Heart left ventricle (tissue), 16 donors: ENCODE measurements at regions not wholly inside any gene's neighbourhood (a gene's known extent, or its start where the extent isn't known, plus 50 kb on each side); places are given as distances from the start of the nearest gene placed in this dataset.

Source experiments
- ATAC-seq, 4 donors: fragments of 200-7000 bp; cut with Tn5 transposase; one replicate each; pipeline ENCODE4 v1.9.1; 2020 to 2022; ENCODE audit warnings: moderate library complexity in 4 of 4, mild to moderate bottlenecking in 3 of 4, moderate number of reproducible peaks in 1 of 4
- DNase-seq, 5 donors: peaks; one replicate each; pipeline ENCODE4 v3.0.0-alpha.2; 2020
- H3K27ac ChIP-seq, 12 donors: fragments of 200-600 bp; sonication (generic) in 4 of 12; one replicate each; pipeline versions ENCODE4 v1.5.0 to v1.8.0; 2016 to 2022; ENCODE audit warnings: mild to moderate bottlenecking in 2 of 12
- H3K27me3 ChIP-seq, 9 donors: fragments of 200-600 bp; sonication (generic) in 2 of 9; one replicate each; pipeline versions ENCODE4 v1.5.1 to v1.8.0; 2016 to 2022; ENCODE audit warnings: mild to moderate bottlenecking in 3 of 9
- H3K36me3 ChIP-seq, 9 donors: fragments of 200-600 bp; sonication (generic) in 2 of 9; one replicate each; pipeline versions ENCODE4 v1.5.0 to v1.8.0; 2018 to 2022; ENCODE audit warnings: mild to moderate bottlenecking in 2 of 9
- H3K4me1 ChIP-seq, 12 donors: fragments of 200-600 bp; sonication (generic) in 4 of 12; one replicate each; pipeline versions ENCODE4 v1.5.0 to v1.8.0; 2016 to 2022; ENCODE audit warnings: mild to moderate bottlenecking in 3 of 12
- H3K4me3 ChIP-seq, 12 donors: fragments of 200-600 bp; sonication (generic) in 4 of 12; one replicate each; pipeline versions ENCODE4 v1.5.0 to v1.8.0; 2017 to 2022; ENCODE audit warnings: mild to moderate bottlenecking in 9 of 12, moderate library complexity in 4 of 12
- H3K9me3 ChIP-seq, 12 donors: fragments of 200-600 bp; sonication (generic) in 4 of 12; one replicate each; pipeline versions ENCODE4 v1.5.0 to v1.8.0; 2016 to 2022; ENCODE audit warnings: mild to moderate bottlenecking in 1 of 12
- POLR2A ChIP-seq, 2 donors: fragments of 450-650 bp; IDR thresholded peaks; one replicate each; pipeline ENCODE4 v1.6.1; 2017; ENCODE audit warnings: antibody characterized with exemption in 2 of 2, mild to moderate bottlenecking in 2 of 2, moderate library complexity in 2 of 2
- WGBS, 4 donors: extraction: QIAGEN DNeasy Blood & Tissue Kit in 2 of 4; methylation state at CpG; one replicate each; pipeline versions ENCODE4 v1.1.5 to v1.1.7; 2013 to 2018; 5-methylcytosine and 5-hydroxymethylcytosine counted together
- intact Hi-C, 10 donors: fragments of 100-400 bp; cut with DNase I; formaldehyde crosslinking; loops; one replicate each; pipeline versions ENCODE4 v1.11.1 to v1.14.2; 2022
- TF ChIP-seq, protein P1 (sequence below), 12 donors: fragments of 200-600 bp; sonication (generic) in 4 of 12; IDR thresholded peaks; one replicate each; pipeline versions ENCODE4 v1.5.0 to v1.8.0; 2018 to 2022; ENCODE audit warnings: antibody characterized with exemption in 12 of 12, mild to moderate bottlenecking in 5 of 12
- donor health status: ischemic (EF 13 %, LVEDD 7.1; RV severe dilation, severe dysfunction).
- donor health status: healthy with polysubstance abuse.
- donor health status: DM: no; HTN: yes; CAD: no.
- donor health status: DM: no; HTN: no; CAD: no.
- donor health status: ischemic (EF 25% LVEDD 6.9; RV normal size, moderate dysfunction).
- donor health status: ischemic (EF 25% LVEDD 5.7; RV mildly dilated, moderate dysfunction).
- donor health status: healthy.
- donor health status: DM: yes; HTN: yes; CAD: no.
- donor health status: ischemic (EF 35%, LVEDD 5.7; RV mildly dilated, moderate dysfunction).
- donor health status: nonischemic (EF 11% LVEDD 7.7; RV severe dilation, severe dysfunction).
- donor health status: DM: yes; HTN: yes; CAD: no.
- donor health status: PGD.
- donor health status: ischemic (EF 29% LVEDD 5.4; RV normal size, mild dysfunction).
- donor health status: nonischemic (EF 23%, LVEDD 6.1; RV moderate dilation, normal function).

DNA sequence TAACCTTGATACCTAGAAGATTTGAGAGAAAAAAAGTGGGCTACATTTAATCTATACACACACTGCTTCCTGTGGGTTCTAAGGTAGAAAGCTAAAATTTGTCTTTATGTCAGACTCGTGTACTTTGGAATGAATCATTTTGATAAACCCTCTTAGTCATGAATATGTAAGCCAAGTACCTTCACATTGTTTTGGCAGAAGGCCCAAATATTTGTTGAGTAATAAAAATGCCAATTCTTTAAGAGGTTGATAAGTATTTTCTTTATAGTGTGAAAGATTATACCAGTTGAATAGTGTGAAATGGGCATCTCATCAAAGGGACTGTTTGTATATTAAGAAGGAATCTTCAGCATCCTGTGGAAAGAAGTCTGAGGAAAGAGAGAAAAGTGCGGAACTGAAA lies 1464.7 kb upstream of the ZEB2 start:
- ATAC-seq = no peak

DNA sequence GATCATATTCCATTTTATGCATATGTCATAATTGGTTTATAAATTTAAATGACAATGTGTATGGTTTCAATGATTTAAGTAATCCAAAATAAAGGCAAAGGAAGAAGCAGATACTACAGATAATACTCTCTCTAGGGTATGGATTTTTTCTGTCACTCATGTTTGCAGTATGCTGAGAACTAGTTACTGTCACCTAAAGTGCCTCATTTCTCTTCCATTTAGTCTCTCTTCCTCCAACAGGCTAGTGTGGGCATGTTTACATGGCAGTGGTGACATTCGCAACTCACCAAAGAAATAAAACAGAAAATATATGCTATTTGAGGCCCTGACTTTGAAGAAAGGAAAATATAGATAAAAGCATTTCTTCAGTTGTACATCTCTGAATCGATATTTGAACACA lies 1460.4 kb upstream of the ZEB2 start:
- no peak overlapping the region for H3K27ac ChIP-seq
- intact Hi-C loops = no loop called here
- TF ChIP-seq, protein P1, sequence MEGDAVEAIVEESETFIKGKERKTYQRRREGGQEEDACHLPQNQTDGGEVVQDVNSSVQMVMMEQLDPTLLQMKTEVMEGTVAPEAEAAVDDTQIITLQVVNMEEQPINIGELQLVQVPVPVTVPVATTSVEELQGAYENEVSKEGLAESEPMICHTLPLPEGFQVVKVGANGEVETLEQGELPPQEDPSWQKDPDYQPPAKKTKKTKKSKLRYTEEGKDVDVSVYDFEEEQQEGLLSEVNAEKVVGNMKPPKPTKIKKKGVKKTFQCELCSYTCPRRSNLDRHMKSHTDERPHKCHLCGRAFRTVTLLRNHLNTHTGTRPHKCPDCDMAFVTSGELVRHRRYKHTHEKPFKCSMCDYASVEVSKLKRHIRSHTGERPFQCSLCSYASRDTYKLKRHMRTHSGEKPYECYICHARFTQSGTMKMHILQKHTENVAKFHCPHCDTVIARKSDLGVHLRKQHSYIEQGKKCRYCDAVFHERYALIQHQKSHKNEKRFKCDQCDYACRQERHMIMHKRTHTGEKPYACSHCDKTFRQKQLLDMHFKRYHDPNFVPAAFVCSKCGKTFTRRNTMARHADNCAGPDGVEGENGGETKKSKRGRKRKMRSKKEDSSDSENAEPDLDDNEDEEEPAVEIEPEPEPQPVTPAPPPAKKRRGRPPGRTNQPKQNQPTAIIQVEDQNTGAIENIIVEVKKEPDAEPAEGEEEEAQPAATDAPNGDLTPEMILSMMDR (IDR thresholded peaks at IDR 0.05) = no peak
- no peak for TF ChIP-seq POLR2A (IDR thresholded peaks at IDR 0.05)

More for the DNA sequence above, 1464.7 kb upstream of the ZEB2 start:
- no peak for DNase-seq
- TF ChIP-seq, protein P1 (IDR thresholded peaks at IDR 0.05) = no peak
- TF ChIP-seq POLR2A (IDR thresholded peaks at IDR 0.05) = no peak
- H3K36me3 ChIP-seq = no peaks in the 10 kb centered on the region
- no peaks in the 10 kb centered on the region for H3K27me3 ChIP-seq
- no peak overlapping the region for H3K4me3 ChIP-seq
- peaks cover 0 to 4% (median 0%) of the 10 kb centered on the region in 12 donors for H3K4me1 ChIP-seq
- WGBS, 4 donors = 51 to 57% (median 53%) methylated on average over 2 of the region's 2 CpGs
- H3K9me3 ChIP-seq = no peaks in the 10 kb centered on the region
- intact Hi-C loops = no loop called here
- no peak overlapping the region for H3K27ac ChIP-seq

DNA sequence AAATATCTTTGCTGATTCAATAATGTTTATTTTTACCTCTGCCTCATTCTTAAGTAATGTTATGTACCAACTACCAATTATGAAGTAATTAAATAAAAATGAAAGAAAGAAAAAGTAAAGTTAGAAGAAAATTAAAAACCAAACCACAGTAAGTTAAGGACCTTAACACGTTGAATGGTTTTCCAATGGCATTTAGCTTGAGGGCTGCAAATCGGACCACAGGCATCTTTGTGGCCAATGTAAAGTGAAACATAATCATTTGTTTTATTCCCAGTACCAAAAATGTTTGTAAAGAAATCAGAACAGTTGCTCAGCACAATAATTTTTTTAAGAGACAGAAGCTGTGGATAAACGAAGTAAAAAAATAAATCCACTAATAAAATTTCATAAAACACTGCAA lies 1455.5 kb upstream of the ZEB2 start:
- DNase-seq (no peak), ATAC-seq (no peak)
- TF ChIP-seq, protein P1 (IDR thresholded peaks at IDR 0.05) = no peak
- TF ChIP-seq POLR2A (IDR thresholded peaks at IDR 0.05) = no peak
- H3K9me3 ChIP-seq = no peaks in the 10 kb centered on the region
- H3K4me3 ChIP-seq = no peak overlapping the region
- 47 to 52% (median 51%) methylated on average over 3 of the region's 3 CpGs for WGBS, 4 donors
- H3K4me1 ChIP-seq = no peaks in the 10 kb centered on the region
- no peak overlapping the region for H3K27ac ChIP-seq
- H3K36me3 ChIP-seq = no peaks in the 10 kb centered on the region
- no peaks in the 10 kb centered on the region for H3K27me3 ChIP-seq
- intact Hi-C loops = no loop called here

More for the DNA sequence above, 1460.4 kb upstream of the ZEB2 start:
- H3K4me3 ChIP-seq = no peak overlapping the region
- ATAC-seq = no peak
- WGBS, 4 donors = 87 to 97% (median 93%) methylated on average over 2 of the region's 2 CpGs
- DNase-seq = no peak
- H3K4me1 ChIP-seq = peaks cover 0 to 2% (median 0%) of the 10 kb centered on the region in 12 donors
- H3K9me3 ChIP-seq = no peaks in the 10 kb centered on the region
- no peaks in the 10 kb centered on the region for H3K27me3 ChIP-seq
- H3K36me3 ChIP-seq = no peaks in the 10 kb centered on the region

DNA sequence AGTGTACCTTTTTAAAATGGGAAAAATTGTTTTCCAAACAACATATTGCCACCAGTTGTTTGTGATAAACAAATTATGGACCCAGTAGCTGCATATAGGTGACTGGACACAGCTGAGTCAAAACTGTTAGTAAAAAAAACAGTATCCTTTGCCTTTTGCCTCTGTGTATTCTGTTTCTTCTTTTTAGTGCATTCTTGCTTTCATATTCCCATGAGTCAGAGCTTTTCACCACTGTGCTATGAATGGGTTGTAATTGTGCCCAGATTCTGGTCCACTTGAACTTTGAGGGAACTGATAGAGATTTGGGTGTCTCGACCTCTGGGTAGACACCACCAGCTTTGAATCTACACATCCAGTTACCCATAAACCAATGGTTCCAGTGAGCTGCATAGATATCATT lies 1441.9 kb upstream of the ZEB2 start:
- DNase-seq (no peak), ATAC-seq (no peak)
- 61 to 77% (median 71%) methylated on average over 1 of the region's 1 CpG for WGBS, 4 donors
- no peaks in the 10 kb centered on the region for H3K27me3 ChIP-seq
- intact Hi-C loops = no loop called here
- H3K36me3 ChIP-seq = no peaks in the 10 kb centered on the region
- H3K4me1 ChIP-seq = no peaks in the 10 kb centered on the region
- no peak overlapping the region for H3K4me3 ChIP-seq
- TF ChIP-seq POLR2A (IDR thresholded peaks at IDR 0.05) = no peak
- TF ChIP-seq, protein P1 (IDR thresholded peaks at IDR 0.05) = no peak
- H3K27ac ChIP-seq = no peak overlapping the region
- peaks cover 0 to 19% (median 4%) of the 10 kb centered on the region in 12 donors for H3K9me3 ChIP-seq
